ENCODE measurements at regions not wholly inside any gene's neighbourhood (a gene's known extent, or its start where the extent isn't known, plus 50 kb on each side); places are given as distances from the start of the nearest gene placed in this dataset.

- no peaks in the 10 kb centered on the region for H3K36me3 Mint-ChIP-seq (ENCODE audit: insufficient read depth)
- no peak for DNase-seq (ENCODE audit: low spot score, unreplicated experiment)
- H3K27ac Mint-ChIP-seq: no peak overlapping the region
- H3K4me3 Mint-ChIP-seq (ENCODE audit: low read depth): no peak overlapping the region
- peaks cover 3% of the 10 kb centered on the region for H3K9me3 Mint-ChIP-seq (ENCODE audit: low read depth)
- H3K4me1 Mint-ChIP-seq (ENCODE audit: low read depth): no peaks in the 10 kb centered on the region
- no peak for TF ChIP-seq CTCF (IDR thresholded peaks at IDR 0.05; ENCODE audit: unreplicated experiment)
- H3K27me3 Mint-ChIP-seq: peaks cover 10% of the 10 kb centered on the region
These were observed 161.2 kb downstream of the FGF18 start for GRCh38 chr5:171580502-171581265.

GRCh38 chr5:171581781-171582180 lies 162.3 kb downstream of the FGF18 start:
- Mint-ChIP-seq H3K9me3 (ENCODE audit: low read depth) (no peaks in the 10 kb centered on the region), H3K4me1 (ENCODE audit: low read depth) (no peaks in the 10 kb centered on the region)
- TF ChIP-seq CTCF (IDR thresholded peaks at IDR 0.05; ENCODE audit: unreplicated experiment): no peak

GRCh38 chr5:171582849-171583248 lies 163.4 kb downstream of the FGF18 start:
- peaks cover 13% of the 10 kb centered on the region for H3K27me3 Mint-ChIP-seq
- TF ChIP-seq CTCF (IDR thresholded peaks at IDR 0.05; ENCODE audit: unreplicated experiment): no peak
- no peaks in the 10 kb centered on the region for H3K4me1 Mint-ChIP-seq (ENCODE audit: low read depth)
- DNase-seq (ENCODE audit: low spot score, unreplicated experiment): no peak
- no peaks in the 10 kb centered on the region for H3K9me3 Mint-ChIP-seq (ENCODE audit: low read depth)
- H3K36me3 Mint-ChIP-seq (ENCODE audit: insufficient read depth): no peaks in the 10 kb centered on the region
- no peak overlapping the region for H3K4me3 Mint-ChIP-seq (ENCODE audit: low read depth)
- H3K27ac Mint-ChIP-seq: no peak overlapping the region

More at GRCh38 chr5:171581781-171582180, 162.3 kb downstream of the FGF18 start:
- DNase-seq (ENCODE audit: low spot score, unreplicated experiment): no peak
- peaks cover 12% of the 10 kb centered on the region for H3K27me3 Mint-ChIP-seq
- no peaks in the 10 kb centered on the region for H3K36me3 Mint-ChIP-seq (ENCODE audit: insufficient read depth)
- H3K4me3 Mint-ChIP-seq (ENCODE audit: low read depth): no peak overlapping the region
- H3K27ac Mint-ChIP-seq: no peak overlapping the region

GRCh38 chr5:171585981-171586380 lies 166.5 kb downstream of the FGF18 start:
- no peaks in the 10 kb centered on the region for H3K36me3 Mint-ChIP-seq (ENCODE audit: insufficient read depth)
- TF ChIP-seq CTCF (IDR thresholded peaks at IDR 0.05; ENCODE audit: unreplicated experiment): no peak
- no peak overlapping the region for H3K4me3 Mint-ChIP-seq (ENCODE audit: low read depth)
- H3K4me1 Mint-ChIP-seq (ENCODE audit: low read depth): no peaks in the 10 kb centered on the region
- H3K27me3 Mint-ChIP-seq: peaks cover 23% of the 10 kb centered on the region
- no peaks in the 10 kb centered on the region for H3K9me3 Mint-ChIP-seq (ENCODE audit: low read depth)
- H3K27ac Mint-ChIP-seq: no peak overlapping the region
- DNase-seq (ENCODE audit: low spot score, unreplicated experiment): no peak

- no peak for TF ChIP-seq CTCF (IDR thresholded peaks at IDR 0.05; ENCODE audit: unreplicated experiment)
- peaks cover 24% of the 10 kb centered on the region for H3K27me3 Mint-ChIP-seq
- no peaks in the 10 kb centered on the region for H3K9me3 Mint-ChIP-seq (ENCODE audit: low read depth)
- no peak overlapping the region for H3K4me3 Mint-ChIP-seq (ENCODE audit: low read depth)
- no peak for DNase-seq (ENCODE audit: low spot score, unreplicated experiment)
- no peak overlapping the region for H3K27ac Mint-ChIP-seq
- H3K36me3 Mint-ChIP-seq (ENCODE audit: insufficient read depth): no peaks in the 10 kb centered on the region
- no peaks in the 10 kb centered on the region for H3K4me1 Mint-ChIP-seq (ENCODE audit: low read depth)
These were observed 167.0 kb downstream of the FGF18 start for GRCh38 chr5:171586436-171586835.
